Panc1 (cell line): ENCODE measurements at regions not wholly inside any gene's neighbourhood (a gene's known extent, or its start where the extent isn't known, plus 50 kb on each side); places are given as distances from the start of the nearest gene placed in this dataset.

ENCODE experiments used
- CTCF ChIP-seq: fragments of 450-650 bp; IDR thresholded peaks from 2 replicates; pipeline ENCODE4 v1.5.1; 2017; ENCODE audit warnings: mild to moderate bottlenecking
- POLR2AphosphoS5 ChIP-seq: IDR thresholded peaks from 2 replicates; pipeline ENCODE4 v1.6.1; 2012; ENCODE audit warnings: mild to moderate bottlenecking, low read depth, low read length, moderate library complexity
- TCF7L2 ChIP-seq: IDR thresholded peaks from 2 replicates; pipeline ENCODE4 v1.6.1; 2011; ENCODE audit warnings: mild to moderate bottlenecking, low read depth, low read length, inconsistent platforms
- TF ChIP-seq, protein P1 (sequence below), 2 experiments: IDR thresholded peaks; 2 replicates each; pipeline ENCODE4 v1.6.1; 2011 to 2012; ENCODE audit warnings: low read depth in 2 of 2, control low read depth in 1 of 2, low read length in 1 of 2, mild to moderate bottlenecking in 1 of 2, moderate library complexity in 1 of 2; ENCODE audit not compliant: insufficient read depth in 1 of 2

DNA sequence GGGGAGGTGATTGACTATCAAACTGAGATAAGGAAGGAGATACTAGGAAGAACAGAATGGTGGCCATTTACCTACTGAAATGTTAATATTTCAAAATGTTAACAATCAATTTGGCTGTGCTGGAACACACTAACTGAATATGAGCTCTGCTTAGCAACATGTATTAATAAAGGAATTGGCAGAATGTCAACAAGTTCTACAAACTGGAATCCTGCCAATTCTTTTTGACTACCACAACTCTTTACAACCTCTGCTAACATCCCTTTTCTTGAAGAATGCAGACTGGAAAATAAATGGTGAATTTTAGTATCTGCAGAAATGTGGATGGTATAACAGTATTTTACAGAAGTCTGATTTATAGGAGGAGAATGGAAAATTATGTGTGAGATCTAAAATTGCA is 446.4 kb downstream of the ISL1 start:
- TF ChIP-seq CTCF (no peak), POLR2AphosphoS5 (no peak), TCF7L2 (no peak)
- TF ChIP-seq, protein P1, sequence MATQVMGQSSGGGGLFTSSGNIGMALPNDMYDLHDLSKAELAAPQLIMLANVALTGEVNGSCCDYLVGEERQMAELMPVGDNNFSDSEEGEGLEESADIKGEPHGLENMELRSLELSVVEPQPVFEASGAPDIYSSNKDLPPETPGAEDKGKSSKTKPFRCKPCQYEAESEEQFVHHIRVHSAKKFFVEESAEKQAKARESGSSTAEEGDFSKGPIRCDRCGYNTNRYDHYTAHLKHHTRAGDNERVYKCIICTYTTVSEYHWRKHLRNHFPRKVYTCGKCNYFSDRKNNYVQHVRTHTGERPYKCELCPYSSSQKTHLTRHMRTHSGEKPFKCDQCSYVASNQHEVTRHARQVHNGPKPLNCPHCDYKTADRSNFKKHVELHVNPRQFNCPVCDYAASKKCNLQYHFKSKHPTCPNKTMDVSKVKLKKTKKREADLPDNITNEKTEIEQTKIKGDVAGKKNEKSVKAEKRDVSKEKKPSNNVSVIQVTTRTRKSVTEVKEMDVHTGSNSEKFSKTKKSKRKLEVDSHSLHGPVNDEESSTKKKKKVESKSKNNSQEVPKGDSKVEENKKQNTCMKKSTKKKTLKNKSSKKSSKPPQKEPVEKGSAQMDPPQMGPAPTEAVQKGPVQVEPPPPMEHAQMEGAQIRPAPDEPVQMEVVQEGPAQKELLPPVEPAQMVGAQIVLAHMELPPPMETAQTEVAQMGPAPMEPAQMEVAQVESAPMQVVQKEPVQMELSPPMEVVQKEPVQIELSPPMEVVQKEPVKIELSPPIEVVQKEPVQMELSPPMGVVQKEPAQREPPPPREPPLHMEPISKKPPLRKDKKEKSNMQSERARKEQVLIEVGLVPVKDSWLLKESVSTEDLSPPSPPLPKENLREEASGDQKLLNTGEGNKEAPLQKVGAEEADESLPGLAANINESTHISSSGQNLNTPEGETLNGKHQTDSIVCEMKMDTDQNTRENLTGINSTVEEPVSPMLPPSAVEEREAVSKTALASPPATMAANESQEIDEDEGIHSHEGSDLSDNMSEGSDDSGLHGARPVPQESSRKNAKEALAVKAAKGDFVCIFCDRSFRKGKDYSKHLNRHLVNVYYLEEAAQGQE (IDR thresholded peaks at IDR 0.05; ENCODE audit: insufficient read depth in 1 of 2, low read depth in 2 of 2, low read length in 1 of 2): no peak
